ENCODE measurements at regions not wholly inside any gene's neighbourhood (a gene's known extent, or its start where the extent isn't known, plus 50 kb on each side); places are given as distances from the start of the nearest gene placed in this dataset.
"Not testable (repeated sequence)": the region's sequence is repeated elsewhere in the genome, so short reads cannot be mapped to it uniquely, and the experiment has no call there.

GRCh38 chr4:8984641-8985040, 113.0 kb upstream of the HMX1 start:
- not testable (repeated sequence) for H3K27ac ChIP-seq (replicated peaks; ENCODE audit: low read length); H2AFZ ChIP-seq (ENCODE audit: low read length); H3K4me2 ChIP-seq (ENCODE audit: insufficient read depth, low read length, poor library complexity, severe bottlenecking); H2BK5ac ChIP-seq (ENCODE audit: low read length); H4K8ac ChIP-seq (ENCODE audit: low read depth, low read length); H3K79me1 ChIP-seq (ENCODE audit: low read depth, low read length); H3K14ac ChIP-seq (ENCODE audit: low read length); H2AK5ac ChIP-seq (ENCODE audit: low read depth, low read length); H4K91ac ChIP-seq (ENCODE audit: low read depth, low read length, poor library complexity); H3K18ac ChIP-seq (ENCODE audit: low read length); H3K4me1 ChIP-seq (ENCODE audit: control insufficient read depth in 2 of 2, insufficient read depth in 1 of 2, low read depth in 1 of 2, low read length in 2 of 2); H3K23ac ChIP-seq (ENCODE audit: low read depth, low read length, poor library complexity); H3K4me3 ChIP-seq (ENCODE audit: low read length in 2 of 2); H3K9ac ChIP-seq (ENCODE audit: low read depth, low read length, poor library complexity); H3K9me3 ChIP-seq (replicated peaks in 1 of 2; ENCODE audit: control insufficient read depth in 2 of 2, insufficient read depth in 1 of 2, low read depth in 1 of 2, low read length in 2 of 2); H2BK120ac ChIP-seq (ENCODE audit: low read depth, low read length); H2BK12ac ChIP-seq (ENCODE audit: low read length); H3K27me3 ChIP-seq (ENCODE audit: control insufficient read depth in 3 of 3, insufficient read depth in 3 of 3, low read depth in 1 of 3, low read length in 3 of 3); DNase-seq (ENCODE audit: low spot score); H3K4ac ChIP-seq (ENCODE audit: low read length); H2BK15ac ChIP-seq (ENCODE audit: low read length); H3K36me3 ChIP-seq (replicated peaks in 1 of 2; ENCODE audit: control insufficient read depth in 2 of 2, insufficient read depth in 2 of 2, low read length in 2 of 2)
- no CpG with 5 or more reads among the region's 11 CpGs for WGBS, 2 donors (ENCODE audit: extremely low coverage in 2 of 2, insufficient read length in 2 of 2, insufficient replicate concordance in 1 of 2)

- not testable (repeated sequence) for H2BK12ac ChIP-seq (ENCODE audit: low read length); H3K4me1 ChIP-seq (ENCODE audit: control insufficient read depth in 2 of 2, insufficient read depth in 1 of 2, low read depth in 1 of 2, low read length in 2 of 2); H2AFZ ChIP-seq (ENCODE audit: low read length); H2BK120ac ChIP-seq (ENCODE audit: low read depth, low read length); H3K4me2 ChIP-seq (ENCODE audit: insufficient read depth, low read length, poor library complexity, severe bottlenecking); H3K4ac ChIP-seq (ENCODE audit: low read length); H4K8ac ChIP-seq (ENCODE audit: low read depth, low read length); H3K23ac ChIP-seq (ENCODE audit: low read depth, low read length, poor library complexity); H4K91ac ChIP-seq (ENCODE audit: low read depth, low read length, poor library complexity); DNase-seq (ENCODE audit: low spot score); H3K9me3 ChIP-seq (replicated peaks in 1 of 2; ENCODE audit: control insufficient read depth in 2 of 2, insufficient read depth in 1 of 2, low read depth in 1 of 2, low read length in 2 of 2); H2AK5ac ChIP-seq (ENCODE audit: low read depth, low read length); H3K4me3 ChIP-seq (ENCODE audit: low read length in 2 of 2); H3K9ac ChIP-seq (ENCODE audit: low read depth, low read length, poor library complexity); H3K14ac ChIP-seq (ENCODE audit: low read length); H2BK15ac ChIP-seq (ENCODE audit: low read length); H3K27me3 ChIP-seq (ENCODE audit: control insufficient read depth in 3 of 3, insufficient read depth in 3 of 3, low read depth in 1 of 3, low read length in 3 of 3); H3K36me3 ChIP-seq (replicated peaks in 1 of 2; ENCODE audit: control insufficient read depth in 2 of 2, insufficient read depth in 2 of 2, low read length in 2 of 2); H3K79me1 ChIP-seq (ENCODE audit: low read depth, low read length); H3K27ac ChIP-seq (replicated peaks; ENCODE audit: low read length); H2BK5ac ChIP-seq (ENCODE audit: low read length); H3K18ac ChIP-seq (ENCODE audit: low read length)
- WGBS, 2 donors (ENCODE audit: extremely low coverage in 2 of 2, insufficient read length in 2 of 2, insufficient replicate concordance in 1 of 2) = no CpG with 5 or more reads among the region's 12 CpGs
Measured at GRCh38 chr4:8983921-8984320, 112.3 kb upstream of the HMX1 start.

- H3K9ac ChIP-seq (ENCODE audit: low read depth, low read length, poor library complexity); H2BK12ac ChIP-seq (ENCODE audit: low read length); H2BK5ac ChIP-seq (ENCODE audit: low read length); H3K23ac ChIP-seq (ENCODE audit: low read depth, low read length, poor library complexity); H3K27me3 ChIP-seq (ENCODE audit: control insufficient read depth in 3 of 3, insufficient read depth in 3 of 3, low read depth in 1 of 3, low read length in 3 of 3); H2AFZ ChIP-seq (ENCODE audit: low read length); H3K18ac ChIP-seq (ENCODE audit: low read length); H3K79me1 ChIP-seq (ENCODE audit: low read depth, low read length); H3K27ac ChIP-seq (replicated peaks; ENCODE audit: low read length); H3K9me3 ChIP-seq (replicated peaks in 1 of 2; ENCODE audit: control insufficient read depth in 2 of 2, insufficient read depth in 1 of 2, low read depth in 1 of 2, low read length in 2 of 2); H3K36me3 ChIP-seq (replicated peaks in 1 of 2; ENCODE audit: control insufficient read depth in 2 of 2, insufficient read depth in 2 of 2, low read length in 2 of 2); H3K4me3 ChIP-seq (ENCODE audit: low read length in 2 of 2); H4K91ac ChIP-seq (ENCODE audit: low read depth, low read length, poor library complexity); H3K4ac ChIP-seq (ENCODE audit: low read length); H3K4me2 ChIP-seq (ENCODE audit: insufficient read depth, low read length, poor library complexity, severe bottlenecking); H3K14ac ChIP-seq (ENCODE audit: low read length); H2BK15ac ChIP-seq (ENCODE audit: low read length); H4K8ac ChIP-seq (ENCODE audit: low read depth, low read length); H2BK120ac ChIP-seq (ENCODE audit: low read depth, low read length); H2AK5ac ChIP-seq (ENCODE audit: low read depth, low read length); H3K4me1 ChIP-seq (ENCODE audit: control insufficient read depth in 2 of 2, insufficient read depth in 1 of 2, low read depth in 1 of 2, low read length in 2 of 2); DNase-seq (ENCODE audit: low spot score): not testable (repeated sequence)
- no CpG with 5 or more reads among the region's 24 CpGs for WGBS, 2 donors (ENCODE audit: extremely low coverage in 2 of 2, insufficient read length in 2 of 2, insufficient replicate concordance in 1 of 2)
Measured at GRCh38 chr4:8976466-8977128, 105.0 kb upstream of the HMX1 start.

GRCh38 chr4:8972635-8973034, 101.0 kb upstream of the HMX1 start:
- not testable (repeated sequence) for H3K27ac ChIP-seq (replicated peaks; ENCODE audit: low read length); H2AFZ ChIP-seq (ENCODE audit: low read length); H3K14ac ChIP-seq (ENCODE audit: low read length); H4K8ac ChIP-seq (ENCODE audit: low read depth, low read length); H3K23ac ChIP-seq (ENCODE audit: low read depth, low read length, poor library complexity); H3K27me3 ChIP-seq (ENCODE audit: control insufficient read depth in 3 of 3, insufficient read depth in 3 of 3, low read depth in 1 of 3, low read length in 3 of 3); H3K9ac ChIP-seq (ENCODE audit: low read depth, low read length, poor library complexity); H3K18ac ChIP-seq (ENCODE audit: low read length); H2BK15ac ChIP-seq (ENCODE audit: low read length); H3K4me1 ChIP-seq (ENCODE audit: control insufficient read depth in 2 of 2, insufficient read depth in 1 of 2, low read depth in 1 of 2, low read length in 2 of 2); H2BK12ac ChIP-seq (ENCODE audit: low read length); H3K9me3 ChIP-seq (replicated peaks in 1 of 2; ENCODE audit: control insufficient read depth in 2 of 2, insufficient read depth in 1 of 2, low read depth in 1 of 2, low read length in 2 of 2); H2AK5ac ChIP-seq (ENCODE audit: low read depth, low read length); H3K4me2 ChIP-seq (ENCODE audit: insufficient read depth, low read length, poor library complexity, severe bottlenecking); H2BK5ac ChIP-seq (ENCODE audit: low read length); H2BK120ac ChIP-seq (ENCODE audit: low read depth, low read length); H3K36me3 ChIP-seq (replicated peaks in 1 of 2; ENCODE audit: control insufficient read depth in 2 of 2, insufficient read depth in 2 of 2, low read length in 2 of 2); H3K4me3 ChIP-seq (ENCODE audit: low read length in 2 of 2); H3K79me1 ChIP-seq (ENCODE audit: low read depth, low read length); DNase-seq (ENCODE audit: low spot score); H4K91ac ChIP-seq (ENCODE audit: low read depth, low read length, poor library complexity); H3K4ac ChIP-seq (ENCODE audit: low read length)
- no CpG with 5 or more reads among the region's 7 CpGs for WGBS, 2 donors (ENCODE audit: extremely low coverage in 2 of 2, insufficient read length in 2 of 2, insufficient replicate concordance in 1 of 2)
